Osteoblast (primary cell): ENCODE measurements at regions not wholly inside any gene's neighbourhood (a gene's known extent, or its start where the extent isn't known, plus 50 kb on each side); places are given as distances from the start of the nearest gene placed in this dataset.
A peak's percentile ranks its signal among the peaks of the same experiment; 100 is the strongest.

ENCODE experiments used
- DNase-seq: peaks from one replicate; pipeline ENCODE4 v3.0.0; 2011; ENCODE audit warnings: low spot score, mixed read lengths; ENCODE audit not compliant: insufficient read length; ENCODE audit errors: missing footprints
- H2AFZ ChIP-seq: 2 replicates; pipeline ENCODE4 v1.6.0; 2011; ENCODE audit warnings: mild to moderate bottlenecking, low read length
- H3K27ac ChIP-seq: 2 replicates; pipeline ENCODE4 v1.5.1; 2011; ENCODE audit warnings: mild to moderate bottlenecking, low read depth, low read length, moderate library complexity
- H3K27me3 ChIP-seq: 2 replicates; pipeline ENCODE4 v1.6.0; 2012; ENCODE audit warnings: mild to moderate bottlenecking, control low read depth, inconsistent platforms, low read length, moderate library complexity; ENCODE audit not compliant: insufficient read depth
- H3K36me3 ChIP-seq: 2 replicates; pipeline ENCODE4 v1.5.1; 2011; ENCODE audit warnings: mild to moderate bottlenecking, low read length, control low read depth, moderate library complexity; ENCODE audit not compliant: insufficient read depth
- H3K4me1 ChIP-seq: 2 replicates; pipeline ENCODE4 v1.5.1; 2011; ENCODE audit warnings: mild to moderate bottlenecking, low read length, control low read depth, moderate library complexity; ENCODE audit not compliant: insufficient read depth
- H3K4me2 ChIP-seq: 2 replicates; pipeline ENCODE4 v1.6.0; 2011; ENCODE audit warnings: mild to moderate bottlenecking, low read length; ENCODE audit not compliant: insufficient read depth
- H3K4me3 ChIP-seq: fragments of 200-600 bp; sonication (generic); 3 replicates; pipeline ENCODE4 v1.5.1; 2012; ENCODE audit warnings: mild to moderate bottlenecking, low read length, inconsistent platforms; ENCODE audit not compliant: insufficient read depth
- H3K79me2 ChIP-seq: 2 replicates; pipeline ENCODE4 v1.6.0; 2012; ENCODE audit warnings: mild to moderate bottlenecking, low read length, control low read depth, inconsistent platforms; ENCODE audit not compliant: insufficient read depth
- H3K9me3 ChIP-seq: 2 replicates; pipeline ENCODE4 v1.5.1; 2011; ENCODE audit warnings: low read depth, low read length, control low read depth
- H4K20me1 ChIP-seq: 2 replicates; pipeline ENCODE4 v1.6.0; 2012; ENCODE audit warnings: mild to moderate bottlenecking, low read length, control low read depth; ENCODE audit not compliant: insufficient read depth
- CTCF ChIP-seq: IDR thresholded peaks from 2 replicates; pipeline ENCODE4 v1.5.1; 2011; ENCODE audit warnings: mild to moderate bottlenecking, low read depth, low read length, moderate library complexity; ENCODE audit errors: extremely low read depth

GRCh38 chr5:62197697-62198096 lies 108.3 kb upstream of the KIF2A start:
- Histone ChIP-seq H3K4me1 (no peaks in the 10 kb centered on the region), H2AFZ (no peak overlapping the region), H4K20me1 (no peaks in the 10 kb centered on the region), H3K4me3 (no peak overlapping the region), H3K27me3 (peaks cover 2% of the 10 kb centered on the region), H3K36me3 (no peaks in the 10 kb centered on the region), H3K4me2 (no peak overlapping the region), H3K79me2 (no peaks in the 10 kb centered on the region), H3K27ac (no peak overlapping the region), H3K9me3 (no peaks in the 10 kb centered on the region)
- no peak for DNase-seq
- no peak for TF ChIP-seq CTCF

- Histone ChIP-seq H3K4me1 (no peaks in the 10 kb centered on the region), H3K79me2 (no peaks in the 10 kb centered on the region), H3K4me3 (no peak overlapping the region), H3K4me2 (no peak overlapping the region), H3K27me3 (peaks cover 2% of the 10 kb centered on the region), H3K9me3 (no peaks in the 10 kb centered on the region), H3K36me3 (no peaks in the 10 kb centered on the region), H2AFZ (no peak overlapping the region), H3K27ac (no peak overlapping the region), H4K20me1 (no peaks in the 10 kb centered on the region)
- no peak for DNase-seq
- TF ChIP-seq CTCF: no peak
Measured at GRCh38 chr5:62198421-62198820, 107.6 kb upstream of the KIF2A start.

- no peak for TF ChIP-seq CTCF
- H3K4me1 ChIP-seq: no peaks in the 10 kb centered on the region
- no peaks in the 10 kb centered on the region for H3K9me3 ChIP-seq
- H3K4me3 ChIP-seq: no peak overlapping the region
- DNase-seq: peak; percentile 5
- H3K36me3 ChIP-seq: no peaks in the 10 kb centered on the region
- no peak overlapping the region for H3K27ac ChIP-seq
- no peak overlapping the region for H3K4me2 ChIP-seq
- no peaks in the 10 kb centered on the region for H3K79me2 ChIP-seq
- H4K20me1 ChIP-seq: no peaks in the 10 kb centered on the region
- no peak overlapping the region for H2AFZ ChIP-seq
- H3K27me3 ChIP-seq: peaks cover 2% of the 10 kb centered on the region
Measured at GRCh38 chr5:62199792-62200716, 106.0 kb upstream of the KIF2A start.

GRCh38 chr5:62206150-62206829 lies 99.7 kb upstream of the KIF2A start:
- TF ChIP-seq CTCF: peak; percentile 27
- Histone ChIP-seq H3K4me1 (no peaks in the 10 kb centered on the region), H3K9me3 (no peaks in the 10 kb centered on the region), H3K27me3 (no peaks in the 10 kb centered on the region), H3K79me2 (no peaks in the 10 kb centered on the region), H4K20me1 (no peaks in the 10 kb centered on the region), H2AFZ (peak overlapping the region; percentile 23), H3K4me3 (no peak overlapping the region), H3K4me2 (peak overlapping the region; percentile 36), H3K27ac (no peak overlapping the region), H3K36me3 (no peaks in the 10 kb centered on the region)
- peak; percentile 64 for DNase-seq
